DMS153 treated with DMSO at 0.1 percent for 48 hours (cell line): ENCODE measurements at regions not wholly inside any gene's neighbourhood (a gene's known extent, or its start where the extent isn't known, plus 50 kb on each side); places are given as distances from the start of the nearest gene placed in this dataset.

Experiments used
- DNase-seq: peaks from one replicate; lab custom pipeline; 2025; ENCODE audit not compliant: unreplicated experiment; lab: John Stamatoyannopoulos, UW

GRCh38 chr12:31783996-31784645 lies 55.3 kb upstream of the AMN1 start:
- DNase-seq: no peak

- no peak for DNase-seq
Observed at GRCh38 chr12:31783556-31783955, 54.7 kb upstream of the AMN1 start.

GRCh38 chr12:31781894-31782540 lies 53.2 kb upstream of the AMN1 start:
- no peak for DNase-seq

- no peak for DNase-seq
Observed at GRCh38 chr12:31780096-31780495, 51.3 kb upstream of the AMN1 start.

- no peak for DNase-seq
Observed at GRCh38 chr12:31778687-31779086, 49.9 kb upstream of the AMN1 start.
